T-cell (primary cell): ENCODE measurements at regions not wholly inside any gene's neighbourhood (a gene's known extent, or its start where the extent isn't known, plus 50 kb on each side); places are given as distances from the start of the nearest gene placed in this dataset.

Source experiments
- ATAC-seq, 4 experiments: fragments of 200-7000 bp in 3 of 4; fragments of 150-1000 bp in 1 of 4; cut with Tn5 transposase; replicated peaks in 1 of 4; 1 replicate in 3 of 4; 2 replicates in 1 of 4; pipeline ENCODE4 v1.10.0; 2021; ENCODE audit warnings: moderate library complexity in 3 of 4, mild to moderate bottlenecking in 2 of 4, moderate number of reproducible peaks in 1 of 4
- CTCF ChIA-PET, 2 donors: fragments of 300-600 bp; sonication (Branson Sonifier 250); formaldehyde crosslinking; loops; one replicate each; lab custom pipeline; 2022; ENCODE audit warnings: antibody characterized with exemption in 2 of 2; lab: Charles Lee
- POLR2A ChIA-PET, 2 donors: fragments of 300-600 bp; sonication (Branson Sonifier 250); formaldehyde crosslinking; loops; one replicate each; lab custom pipeline; 2022; ENCODE audit warnings: antibody characterized with exemption in 2 of 2; lab: Charles Lee
- DNase-seq, 35 experiments: peaks; one replicate each; pipeline versions ENCODE4 v3.0.0 to v3.0.0-alpha.2; 2013 to 2023
- H3K27ac ChIP-seq: one replicate; pipeline ENCODE4 v1.5.1; 2013; ENCODE audit warnings: low read length
- H3K27me3 ChIP-seq, 2 experiments: replicated peaks in 1 of 2; 1 replicate in 1 of 2; 2 replicates in 1 of 2; pipeline versions ENCODE4 v1.6.1 to v1.7.0; 2013; ENCODE audit warnings: low read length in 1 of 2, mixed read lengths in 1 of 2; ENCODE audit not compliant: control insufficient read depth in 2 of 2, insufficient read depth in 2 of 2; ENCODE audit errors: extremely low read depth in 1 of 2
- H3K36me3 ChIP-seq, 2 donors: 1 replicate in 1 of 2; 2 replicates in 1 of 2; pipeline versions ENCODE4 v1.6.1 to v1.7.0; 2013; ENCODE audit warnings: low read length in 1 of 2; ENCODE audit not compliant: control insufficient read depth in 2 of 2, insufficient read depth in 1 of 2; ENCODE audit errors: extremely low read depth in 1 of 2
- H3K4me1 ChIP-seq, 2 experiments: 1 replicate in 1 of 2; 2 replicates in 1 of 2; pipeline versions ENCODE4 v1.6.1 to v1.7.0; 2013; ENCODE audit warnings: low read length in 2 of 2, mixed read lengths in 1 of 2; ENCODE audit not compliant: insufficient read depth in 2 of 2, control insufficient read depth in 1 of 2; ENCODE audit errors: extremely low read depth in 1 of 2
- H3K4me3 ChIP-seq, 2 donors: 1 replicate in 1 of 2; 2 replicates in 1 of 2; pipeline versions ENCODE4 v1.5.1 to v1.7.0; 2013; ENCODE audit warnings: mild to moderate bottlenecking in 2 of 2, low read length in 1 of 2, moderate library complexity in 1 of 2; ENCODE audit not compliant: control insufficient read depth in 1 of 2; ENCODE audit errors: extremely low read depth in 1 of 2
- H3K9me3 ChIP-seq: 2 replicates; pipeline ENCODE4 v1.7.0; 2013
- H3K27ac Mint-ChIP-seq, 2 donors: one replicate each; pipeline ENCODE4 v1.8.0; 2020 to 2021; ENCODE audit warnings: mild to moderate bottlenecking in 2 of 2, mixed read lengths in 2 of 2
- H3K27me3 Mint-ChIP-seq, 2 donors: one replicate each; pipeline ENCODE4 v1.8.0; 2021 to 2022; ENCODE audit warnings: mixed read lengths in 2 of 2
- H3K36me3 Mint-ChIP-seq: one replicate; pipeline ENCODE4 v1.8.0; 2021; ENCODE audit warnings: mixed read lengths
- H3K4me1 Mint-ChIP-seq, 3 donors: one replicate each; pipeline ENCODE4 v1.8.0; 2020 to 2022; ENCODE audit warnings: mixed read lengths in 3 of 3, mild to moderate bottlenecking in 1 of 3
- H3K4me3 Mint-ChIP-seq, 3 donors: one replicate each; pipeline ENCODE4 v1.8.0; 2020 to 2022; ENCODE audit warnings: mild to moderate bottlenecking in 3 of 3, mixed read lengths in 3 of 3, moderate library complexity in 3 of 3
- H3K9me3 Mint-ChIP-seq, 3 donors: one replicate each; pipeline ENCODE4 v1.8.0; 2020 to 2022; ENCODE audit warnings: mixed read lengths in 3 of 3
- WGBS: methylation state at CpG from one replicate; pipeline ENCODE4 v1.1.5; 2013; ENCODE audit warnings: missing lambda C conversion rate; ENCODE audit not compliant: insufficient coverage; 5-methylcytosine and 5-hydroxymethylcytosine counted together

- DNase-seq (no peak), ATAC-seq (no peak)
- H3K36me3 Mint-ChIP-seq = no peaks in the 10 kb centered on the region
- H3K9me3 ChIP-seq = no peaks in the 10 kb centered on the region
- ChIA-PET POLR2A (no interaction called here), CTCF (interaction anchor here in 1 of 2 donors (1.1 kb wide), 1 partner anchor 8 kb away, joined by 3 read pairs; no protein-coding TSS in a partner anchor)
- H3K27me3 ChIP-seq = no peaks in the 10 kb centered on the region
- H3K27me3 Mint-ChIP-seq = peaks cover 17 to 20% of the 10 kb centered on the region in 2 donors
- no peaks in the 10 kb centered on the region for H3K4me1 ChIP-seq
- H3K9me3 Mint-ChIP-seq = no peaks in the 10 kb centered on the region
- H3K4me1 Mint-ChIP-seq = no peaks in the 10 kb centered on the region
- no peak overlapping the region for H3K4me3 Mint-ChIP-seq
- WGBS = 100% methylated on average over 1 of the region's 3 CpGs
- H3K27ac Mint-ChIP-seq = no peak overlapping the region
- H3K4me3 ChIP-seq = no peak overlapping the region
- H3K36me3 ChIP-seq = no peaks in the 10 kb centered on the region
- no peak overlapping the region for H3K27ac ChIP-seq
These were observed 310.5 kb upstream of the TPM1 start for GRCh38 chr15:62732078-62732477.

- H3K27ac ChIP-seq = no peak overlapping the region
- Mint-ChIP-seq H3K4me3 (no peak overlapping the region), H3K36me3 (no peaks in the 10 kb centered on the region), H3K4me1 (no peaks in the 10 kb centered on the region), H3K27me3 (peaks cover 17 to 20% of the 10 kb centered on the region in 2 donors), H3K9me3 (no peaks in the 10 kb centered on the region), H3K27ac (no peak overlapping the region)
- no peaks in the 10 kb centered on the region for H3K9me3 ChIP-seq
- 100% methylated on average over 2 of the region's 5 CpGs for WGBS
- ATAC-seq = no peak
- H3K27me3 ChIP-seq = no peaks in the 10 kb centered on the region
- no peaks in the 10 kb centered on the region for H3K4me1 ChIP-seq
- no peak for DNase-seq
- POLR2A ChIA-PET = no interaction called here
- H3K36me3 ChIP-seq = no peaks in the 10 kb centered on the region
- CTCF ChIA-PET = no interaction called here
- no peak overlapping the region for H3K4me3 ChIP-seq
These were observed 307.8 kb upstream of the TPM1 start for GRCh38 chr15:62734706-62735105.

GRCh38 chr15:62736756-62737155 is 305.8 kb upstream of the TPM1 start:
- H3K27me3 ChIP-seq = peaks cover 0 to 4% of the 10 kb centered on the region in 2 experiments
- no peaks in the 10 kb centered on the region for H3K4me1 ChIP-seq
- H3K27ac Mint-ChIP-seq = no peak overlapping the region
- POLR2A ChIA-PET = no interaction called here
- ATAC-seq = no peak
- no peak overlapping the region for H3K4me3 ChIP-seq
- H3K36me3 Mint-ChIP-seq = no peaks in the 10 kb centered on the region
- no peak for DNase-seq
- no peaks in the 10 kb centered on the region for H3K36me3 ChIP-seq
- no peak overlapping the region for H3K27ac ChIP-seq
- H3K9me3 ChIP-seq = no peaks in the 10 kb centered on the region
- WGBS = 92% methylated on average over 14 of the region's 14 CpGs
- no peaks in the 10 kb centered on the region for H3K4me1 Mint-ChIP-seq
- CTCF ChIA-PET = no interaction called here
- H3K4me3 Mint-ChIP-seq = no peak overlapping the region
- no peaks in the 10 kb centered on the region for H3K9me3 Mint-ChIP-seq
- H3K27me3 Mint-ChIP-seq = peaks cover 16 to 17% of the 10 kb centered on the region in 2 donors

- ChIA-PET POLR2A (no interaction called here), CTCF (no interaction called here)
- DNase-seq (no peak), ATAC-seq (no peak)
- Mint-ChIP-seq H3K27me3 (peaks cover 10 to 12% of the 10 kb centered on the region in 2 donors), H3K36me3 (no peaks in the 10 kb centered on the region), H3K4me3 (no peak overlapping the region), H3K4me1 (peaks cover 3 to 6% (median 5%) of the 10 kb centered on the region in 3 donors), H3K9me3 (no peaks in the 10 kb centered on the region), H3K27ac (no peak overlapping the region)
- H3K27ac ChIP-seq = no peak overlapping the region
- H3K9me3 ChIP-seq = no peaks in the 10 kb centered on the region
- H3K36me3 ChIP-seq = no peaks in the 10 kb centered on the region
- H3K4me3 ChIP-seq = no peak overlapping the region
- no peaks in the 10 kb centered on the region for H3K4me1 ChIP-seq
- no CpG with 5 or more reads among the region's 4 CpGs for WGBS
- peaks cover 0 to 4% of the 10 kb centered on the region in 2 experiments for H3K27me3 ChIP-seq
These were observed 305.0 kb upstream of the TPM1 start for GRCh38 chr15:62737551-62737950.

GRCh38 chr15:62739082-62739481 is 303.5 kb upstream of the TPM1 start:
- CTCF ChIA-PET = interaction anchor here (0.7 kb wide), 2 partner anchors 18 to 25 kb away, joined by 4 read pairs; no protein-coding TSS in a partner anchor
- Mint-ChIP-seq H3K27ac (no peak overlapping the region), H3K9me3 (no peaks in the 10 kb centered on the region), H3K4me3 (no peak overlapping the region), H3K27me3 (peaks cover 2 to 5% of the 10 kb centered on the region in 2 donors), H3K4me1 (peaks cover 5 to 9% (median 6%) of the 10 kb centered on the region in 3 donors), H3K36me3 (no peaks in the 10 kb centered on the region)
- POLR2A ChIA-PET = interaction anchor here in 1 of 2 donors (0.8 kb wide), 1 partner anchor 18 kb away, joined by 4 read pairs; no protein-coding TSS in a partner anchor
- no peaks in the 10 kb centered on the region for H3K4me1 ChIP-seq
- ATAC-seq (no peak), DNase-seq (no peak)
- H3K36me3 ChIP-seq = no peaks in the 10 kb centered on the region
- no peak overlapping the region for H3K4me3 ChIP-seq
- peaks cover 0 to 4% of the 10 kb centered on the region in 2 experiments for H3K27me3 ChIP-seq
- no peaks in the 10 kb centered on the region for H3K9me3 ChIP-seq
- H3K27ac ChIP-seq = no peak overlapping the region
- WGBS = 70% methylated on average over 3 of the region's 4 CpGs

GRCh38 chr15:62739507-62739906 is 303.0 kb upstream of the TPM1 start:
- no peak for ATAC-seq
- Histone ChIP-seq H3K36me3 (no peaks in the 10 kb centered on the region), H3K27ac (no peak overlapping the region), H3K27me3 (peaks cover 0 to 4% of the 10 kb centered on the region in 2 experiments), H3K4me1 (no peaks in the 10 kb centered on the region), H3K4me3 (no peak overlapping the region), H3K9me3 (no peaks in the 10 kb centered on the region)
- no peaks in the 10 kb centered on the region for H3K9me3 Mint-ChIP-seq
- CTCF ChIA-PET = interaction anchor here (0.7 kb wide), 2 partner anchors 18 to 25 kb away, joined by 4 read pairs; no protein-coding TSS in a partner anchor
- no peak overlapping the region for H3K27ac Mint-ChIP-seq
- H3K4me1 Mint-ChIP-seq = peaks cover 5 to 9% (median 6%) of the 10 kb centered on the region in 3 donors
- no peak overlapping the region for H3K4me3 Mint-ChIP-seq
- DNase-seq = no peak
- no peaks in the 10 kb centered on the region for H3K36me3 Mint-ChIP-seq
- WGBS = 67% methylated on average over 1 of the region's 3 CpGs
- peaks cover 0 to 2% of the 10 kb centered on the region in 2 donors for H3K27me3 Mint-ChIP-seq
- POLR2A ChIA-PET = interaction anchor here in 1 of 2 donors (0.8 kb wide), 1 partner anchor 17 kb away, joined by 4 read pairs; no protein-coding TSS in a partner anchor
